22Rv1 (cell line): ENCODE measurements at regions not wholly inside any gene's neighbourhood (a gene's known extent, or its start where the extent isn't known, plus 50 kb on each side); places are given as distances from the start of the nearest gene placed in this dataset.
A peak's percentile ranks its signal among the peaks of the same experiment; 100 is the strongest.
"Not testable (repeated sequence)": the region's sequence is repeated elsewhere in the genome, so short reads cannot be mapped to it uniquely, and the experiment has no call there.

Source experiments
- H3K27ac ChIP-seq: fragments of 450-650 bp; 2 replicates; pipeline ENCODE4 v1.5.1; 2017
- ZFX ChIP-seq: fragments of 450-650 bp; IDR thresholded peaks from 2 replicates; pipeline ENCODE4 v1.6.1; 2017; ENCODE audit warnings: antibody characterized with exemption, borderline replicate concordance
- TF ChIP-seq, protein P1 (sequence below): fragments of 450-650 bp; IDR thresholded peaks from 2 replicates; pipeline ENCODE4 v1.5.1; 2017; ENCODE audit warnings: mild to moderate bottlenecking

DNA sequence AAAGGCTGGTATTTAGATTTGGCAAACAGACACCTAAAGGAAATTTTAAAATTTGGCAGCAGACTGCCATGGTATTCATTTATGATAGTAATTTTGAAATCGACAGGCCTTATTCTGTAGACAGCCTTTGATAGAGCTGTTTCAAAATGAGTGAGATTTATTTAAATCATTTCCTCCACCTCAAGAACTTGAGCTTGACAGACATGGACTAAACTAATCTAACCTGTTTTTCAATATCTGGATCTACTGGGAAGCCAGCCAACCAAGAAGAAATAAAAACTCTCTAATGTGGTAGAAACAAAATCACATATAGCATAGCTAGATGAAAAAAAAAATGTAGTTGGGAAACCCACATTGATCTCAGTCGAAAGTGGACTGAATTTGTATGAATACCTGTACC lies 56.9 kb upstream of the RASA1 start:
- H3K27ac ChIP-seq, result peak overlapping the region; percentile 1; the same call in 1 of the 2 replicates

GRCh38 chr5:87211676-87212075 lies 56.0 kb upstream of the RASA1 start:
- H3K27ac ChIP-seq, result no peak overlapping the region; the same call in 1 of the 2 replicates

More for the DNA sequence above, 56.9 kb upstream of the RASA1 start:
- TF ChIP-seq, protein P1, sequence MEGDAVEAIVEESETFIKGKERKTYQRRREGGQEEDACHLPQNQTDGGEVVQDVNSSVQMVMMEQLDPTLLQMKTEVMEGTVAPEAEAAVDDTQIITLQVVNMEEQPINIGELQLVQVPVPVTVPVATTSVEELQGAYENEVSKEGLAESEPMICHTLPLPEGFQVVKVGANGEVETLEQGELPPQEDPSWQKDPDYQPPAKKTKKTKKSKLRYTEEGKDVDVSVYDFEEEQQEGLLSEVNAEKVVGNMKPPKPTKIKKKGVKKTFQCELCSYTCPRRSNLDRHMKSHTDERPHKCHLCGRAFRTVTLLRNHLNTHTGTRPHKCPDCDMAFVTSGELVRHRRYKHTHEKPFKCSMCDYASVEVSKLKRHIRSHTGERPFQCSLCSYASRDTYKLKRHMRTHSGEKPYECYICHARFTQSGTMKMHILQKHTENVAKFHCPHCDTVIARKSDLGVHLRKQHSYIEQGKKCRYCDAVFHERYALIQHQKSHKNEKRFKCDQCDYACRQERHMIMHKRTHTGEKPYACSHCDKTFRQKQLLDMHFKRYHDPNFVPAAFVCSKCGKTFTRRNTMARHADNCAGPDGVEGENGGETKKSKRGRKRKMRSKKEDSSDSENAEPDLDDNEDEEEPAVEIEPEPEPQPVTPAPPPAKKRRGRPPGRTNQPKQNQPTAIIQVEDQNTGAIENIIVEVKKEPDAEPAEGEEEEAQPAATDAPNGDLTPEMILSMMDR, result no peak
- no peak for TF ChIP-seq ZFX

GRCh38 chr5:87212183-87212582 lies 55.5 kb upstream of the RASA1 start:
- H3K27ac ChIP-seq, result not testable (repeated sequence)

More at GRCh38 chr5:87211676-87212075, 56.0 kb upstream of the RASA1 start:
- TF ChIP-seq ZFX, result no peak
- TF ChIP-seq, protein P1, result no peak

DNA sequence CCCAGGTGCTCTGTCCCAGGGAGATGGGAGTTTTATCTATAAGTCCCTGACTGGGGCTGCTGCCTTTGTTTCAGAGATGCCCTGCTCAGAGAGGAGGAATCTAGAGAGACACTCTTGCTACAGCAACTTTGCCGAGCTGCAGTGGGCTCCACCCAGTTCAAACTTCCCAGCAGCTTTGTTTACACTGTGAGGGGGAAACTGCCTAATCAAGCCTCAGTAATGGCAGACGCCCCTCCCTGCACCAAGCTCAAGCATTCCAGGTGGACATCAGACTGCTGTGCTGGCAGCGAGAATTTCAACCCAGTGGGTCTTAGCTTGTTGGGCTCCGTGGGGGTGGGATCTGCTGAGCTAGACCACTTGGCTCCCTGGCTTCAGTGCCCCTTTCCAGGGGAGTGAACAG lies 50.2 kb upstream of the RASA1 start:
- not testable (repeated sequence) for H3K27ac ChIP-seq
